NB4 (cell line): ENCODE measurements at regions not wholly inside any gene's neighbourhood (a gene's known extent, or its start where the extent isn't known, plus 50 kb on each side); places are given as distances from the start of the nearest gene placed in this dataset.

Experiments used
- DNase-seq: peaks from one replicate; pipeline ENCODE4 v3.0.0; 2010; ENCODE audit warnings: low read depth
- H3K4me3 ChIP-seq: one replicate; pipeline ENCODE4 v1.5.1; 2011; ENCODE audit warnings: mild to moderate bottlenecking, low read depth, low read length, moderate library complexity
- MYC ChIP-seq: IDR thresholded peaks from 2 replicates; pipeline ENCODE4 v1.6.1; 2011; ENCODE audit warnings: low read depth, low read length
- POLR2A ChIP-seq: IDR thresholded peaks from 2 replicates; pipeline ENCODE4 v1.6.1; 2011; ENCODE audit warnings: mild to moderate bottlenecking; ENCODE audit not compliant: insufficient read length; ENCODE audit errors: extremely low read depth
- TF ChIP-seq, protein P1 (sequence below): IDR thresholded peaks from 2 replicates; pipeline ENCODE4 v1.6.1; 2011; ENCODE audit warnings: low read depth, low read length
- TF ChIP-seq, protein P2 (sequence below): IDR thresholded peaks from one replicate; pipeline ENCODE4 v1.5.1; 2012; ENCODE audit warnings: low read depth, low read length

DNA sequence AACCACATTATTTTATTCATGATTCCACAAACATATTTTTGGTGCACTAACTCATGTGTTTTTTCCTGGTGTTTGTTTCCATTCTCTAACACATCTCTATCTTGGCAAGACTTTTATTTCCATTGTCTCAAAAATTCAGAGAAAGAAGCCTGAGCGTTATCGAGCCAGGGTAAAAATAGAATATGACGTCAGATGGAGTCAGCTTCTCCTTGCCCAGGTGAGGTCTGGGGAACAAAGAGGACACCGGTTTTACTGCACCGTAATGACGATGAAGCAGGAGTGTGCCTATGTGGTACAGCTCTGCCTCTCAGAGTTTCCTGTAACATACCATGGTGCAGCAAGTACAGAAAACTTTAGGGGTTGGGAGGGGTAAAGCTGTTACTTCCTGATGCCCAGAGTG, 661.6 kb downstream of the PLCL1 start:
- H3K4me3 ChIP-seq = no peak overlapping the region
- TF ChIP-seq POLR2A = no peak

DNA sequence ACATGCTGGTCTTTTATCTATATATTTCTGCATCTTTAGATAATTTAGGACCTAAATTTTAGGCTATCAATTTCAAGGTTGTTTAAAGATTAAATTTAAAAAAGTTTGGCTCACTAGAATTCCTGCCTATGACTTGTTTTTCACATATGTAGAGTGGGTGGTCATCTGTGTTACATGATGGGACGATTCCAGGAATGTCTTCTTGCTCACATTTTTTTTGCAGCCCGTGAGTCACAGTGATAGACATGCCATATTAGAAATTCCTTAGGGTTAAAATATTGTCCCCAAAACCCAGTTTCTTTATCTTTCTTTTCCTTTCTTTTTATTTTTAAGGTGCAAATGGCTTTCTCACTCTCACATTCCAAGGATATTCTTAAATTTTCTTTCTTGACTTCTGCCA, 652.0 kb downstream of the PLCL1 start:
- TF ChIP-seq, protein P1, sequence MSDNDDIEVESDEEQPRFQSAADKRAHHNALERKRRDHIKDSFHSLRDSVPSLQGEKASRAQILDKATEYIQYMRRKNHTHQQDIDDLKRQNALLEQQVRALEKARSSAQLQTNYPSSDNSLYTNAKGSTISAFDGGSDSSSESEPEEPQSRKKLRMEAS = no peak
- TF ChIP-seq POLR2A (no peak), MYC (no peak)
- TF ChIP-seq, protein P2, sequence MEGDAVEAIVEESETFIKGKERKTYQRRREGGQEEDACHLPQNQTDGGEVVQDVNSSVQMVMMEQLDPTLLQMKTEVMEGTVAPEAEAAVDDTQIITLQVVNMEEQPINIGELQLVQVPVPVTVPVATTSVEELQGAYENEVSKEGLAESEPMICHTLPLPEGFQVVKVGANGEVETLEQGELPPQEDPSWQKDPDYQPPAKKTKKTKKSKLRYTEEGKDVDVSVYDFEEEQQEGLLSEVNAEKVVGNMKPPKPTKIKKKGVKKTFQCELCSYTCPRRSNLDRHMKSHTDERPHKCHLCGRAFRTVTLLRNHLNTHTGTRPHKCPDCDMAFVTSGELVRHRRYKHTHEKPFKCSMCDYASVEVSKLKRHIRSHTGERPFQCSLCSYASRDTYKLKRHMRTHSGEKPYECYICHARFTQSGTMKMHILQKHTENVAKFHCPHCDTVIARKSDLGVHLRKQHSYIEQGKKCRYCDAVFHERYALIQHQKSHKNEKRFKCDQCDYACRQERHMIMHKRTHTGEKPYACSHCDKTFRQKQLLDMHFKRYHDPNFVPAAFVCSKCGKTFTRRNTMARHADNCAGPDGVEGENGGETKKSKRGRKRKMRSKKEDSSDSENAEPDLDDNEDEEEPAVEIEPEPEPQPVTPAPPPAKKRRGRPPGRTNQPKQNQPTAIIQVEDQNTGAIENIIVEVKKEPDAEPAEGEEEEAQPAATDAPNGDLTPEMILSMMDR = no peak
- no peak overlapping the region for H3K4me3 ChIP-seq
- DNase-seq = no peak

More for the DNA sequence above, 661.6 kb downstream of the PLCL1 start:
- DNase-seq = no peak

DNA sequence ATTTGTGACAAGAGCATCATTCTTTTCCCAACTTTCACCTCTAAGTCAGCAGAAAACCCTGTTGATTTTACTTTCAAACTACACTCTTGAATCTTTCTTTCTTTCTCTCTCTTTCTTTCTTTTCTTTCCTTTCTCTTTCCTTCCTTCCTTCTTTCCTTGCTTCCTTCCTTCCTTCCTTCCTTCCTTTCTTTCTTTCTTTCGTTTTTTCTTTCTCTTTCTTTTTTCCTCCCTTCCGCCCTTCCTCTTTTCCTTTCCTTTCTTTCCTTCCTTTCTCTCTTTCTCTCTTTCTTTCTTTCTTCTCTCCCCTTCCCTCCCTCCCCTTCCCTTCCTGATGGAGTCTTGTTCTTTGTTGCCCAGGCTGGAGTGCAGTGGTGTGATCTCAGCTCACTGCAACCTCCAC, 649.5 kb downstream of the PLCL1 start:
- no peak for TF ChIP-seq POLR2A
- no peak overlapping the region for H3K4me3 ChIP-seq
- DNase-seq = no peak

DNA sequence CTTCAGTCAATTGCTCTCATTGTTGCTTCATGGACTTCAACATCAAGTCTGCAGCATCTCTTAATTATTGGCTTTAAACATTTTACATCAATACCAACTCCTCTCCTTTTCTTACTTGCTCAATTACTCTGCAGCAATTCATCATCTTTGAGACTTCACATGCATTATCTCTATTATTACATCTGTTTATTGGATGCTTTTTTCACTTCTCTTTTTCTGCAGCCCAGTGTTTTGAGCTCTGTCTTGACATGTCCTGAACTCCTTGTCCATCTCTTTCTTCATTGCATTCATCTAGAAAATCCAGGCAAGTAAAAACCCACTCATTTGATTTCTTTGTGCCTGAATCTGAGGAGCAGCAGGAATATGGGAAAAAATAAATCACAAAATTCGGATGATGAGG, 647.9 kb downstream of the PLCL1 start:
- H3K4me3 ChIP-seq = no peak overlapping the region
- DNase-seq = no peak
- no peak for TF ChIP-seq POLR2A
- TF ChIP-seq, protein P2 = no peak
- TF ChIP-seq, protein P1 = no peak
- TF ChIP-seq MYC = no peak

DNA sequence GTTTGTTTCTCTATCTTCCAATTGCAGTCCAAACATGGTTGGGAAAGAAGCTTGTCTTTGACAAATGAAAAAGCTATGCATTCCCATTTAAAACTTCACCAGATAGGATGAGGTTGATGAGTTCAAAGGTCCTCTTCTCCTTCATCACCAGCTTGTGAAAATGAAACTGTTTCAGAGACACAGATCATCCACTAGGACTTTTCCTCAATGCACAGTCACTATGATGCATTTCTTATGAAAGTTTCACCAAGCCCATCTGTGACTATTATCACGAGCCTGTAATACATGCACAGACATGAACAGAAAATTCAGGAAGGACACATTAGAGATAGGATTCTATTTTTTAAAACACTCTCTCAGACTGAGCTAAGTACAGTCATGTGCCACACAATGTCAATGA, 644.4 kb downstream of the PLCL1 start:
- H3K4me3 ChIP-seq = no peak overlapping the region
- TF ChIP-seq, protein P1 = no peak
- TF ChIP-seq, protein P2 = no peak
- TF ChIP-seq POLR2A (no peak), MYC (no peak)
- no peak for DNase-seq

DNA sequence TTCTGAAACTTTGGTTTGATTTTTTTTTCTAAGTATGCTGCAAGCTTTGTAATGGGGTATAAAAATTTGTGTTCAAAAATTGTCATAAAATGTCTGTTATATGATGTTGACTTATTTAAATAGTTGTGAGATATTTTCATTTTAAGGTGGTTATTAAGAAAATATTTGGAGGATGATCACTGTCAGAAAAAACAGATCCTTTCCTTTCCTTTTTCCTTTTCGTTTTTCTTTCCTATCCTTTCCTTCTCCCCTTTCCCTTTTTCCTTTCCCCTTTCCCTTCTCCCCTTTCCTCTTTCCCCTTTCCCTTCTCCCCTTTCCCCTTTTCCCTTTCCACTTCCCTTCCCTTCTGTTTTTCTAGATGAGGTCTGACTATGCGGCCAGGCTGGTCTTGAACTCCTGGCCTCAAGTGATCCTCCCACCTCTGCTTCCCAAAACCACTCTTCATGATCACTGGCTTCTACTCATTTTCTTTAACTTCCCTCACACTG, 640.5 kb downstream of the PLCL1 start:
- no peak overlapping the region for H3K4me3 ChIP-seq
- DNase-seq = no peak
- TF ChIP-seq, protein P1 = no peak

DNA sequence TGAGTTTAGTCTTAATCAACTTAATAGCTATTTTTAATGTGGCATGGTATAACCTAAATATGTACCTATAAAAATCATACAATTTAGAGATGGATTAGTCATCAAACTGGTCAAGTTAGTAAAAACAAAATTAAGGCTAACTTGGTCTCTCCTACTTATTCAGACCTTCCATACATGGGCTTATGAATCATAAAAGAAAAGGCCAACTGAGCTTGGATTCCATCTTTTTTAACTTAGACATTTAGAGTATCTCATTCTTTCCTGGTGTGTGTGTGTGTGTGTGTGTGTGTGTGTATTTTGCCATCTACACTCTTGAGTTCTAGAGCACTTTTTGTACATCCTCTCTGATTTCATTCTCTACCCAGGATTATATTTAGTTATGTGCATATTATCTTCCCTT, 637.5 kb downstream of the PLCL1 start:
- TF ChIP-seq MYC (no peak), POLR2A (no peak)
- TF ChIP-seq, protein P2 = no peak
- TF ChIP-seq, protein P1 = no peak
- no peak overlapping the region for H3K4me3 ChIP-seq
- no peak for DNase-seq
